Activated CD8-positive, alpha-beta T cell treated with anti-CD3 and anti-CD28 coated beads for 36 hours (primary cell): ENCODE measurements at regions not wholly inside any gene's neighbourhood (a gene's known extent, or its start where the extent isn't known, plus 50 kb on each side); places are given as distances from the start of the nearest gene placed in this dataset.

ENCODE experiments used
- ATAC-seq: fragments of 200-7000 bp; cut with Tn5 transposase; one replicate; pipeline ENCODE4 v1.10.0; 2021; ENCODE audit warnings: mild to moderate bottlenecking, moderate library complexity
- CTCF ChIA-PET: fragments of 350-600 bp; sonication (Branson Sonifier 250); formaldehyde crosslinking; loops from one replicate; lab custom pipeline; 2021; ENCODE audit warnings: antibody characterized with exemption; lab: Charles Lee
- POLR2A ChIA-PET: fragments of 350-600 bp; sonication (Branson Sonifier 250); formaldehyde crosslinking; loops from one replicate; lab custom pipeline; 2021; ENCODE audit warnings: antibody characterized with exemption; lab: Charles Lee
- DNase-seq: peaks from one replicate; pipeline ENCODE4 v3.0.0-alpha.2; 2020
- H3K27ac Mint-ChIP-seq: one replicate; pipeline ENCODE4 v1.8.0; 2021; ENCODE audit warnings: mild to moderate bottlenecking, mixed read lengths
- H3K27me3 Mint-ChIP-seq: one replicate; pipeline ENCODE4 v1.8.0; 2021; ENCODE audit warnings: mixed read lengths
- H3K36me3 Mint-ChIP-seq: one replicate; pipeline ENCODE4 v1.8.0; 2021; ENCODE audit warnings: low read depth, mixed read lengths
- H3K4me1 Mint-ChIP-seq: one replicate; pipeline ENCODE4 v1.8.0; 2021; ENCODE audit warnings: low read depth, mixed read lengths
- H3K4me3 Mint-ChIP-seq: one replicate; pipeline ENCODE4 v1.8.0; 2021; ENCODE audit warnings: mild to moderate bottlenecking, moderate library complexity, mixed read lengths
- H3K9me3 Mint-ChIP-seq: one replicate; pipeline ENCODE4 v1.8.0; 2021; ENCODE audit warnings: mixed read lengths
- CTCF ChIP-seq: fragments of 200-600 bp; IDR thresholded peaks from one replicate; pipeline ENCODE4 v1.8.0; 2022; ENCODE audit warnings: antibody characterized with exemption, mild to moderate bottlenecking
- intact Hi-C: fragments of 100-400 bp; cut with micrococcal nuclease; formaldehyde crosslinking; loops from one replicate; pipeline ENCODE4 v1.10.0; 2022

- Mint-ChIP-seq H3K27me3 (no peaks in the 10 kb centered on the region), H3K36me3 (no peaks in the 10 kb centered on the region), H3K9me3 (no peaks in the 10 kb centered on the region), H3K27ac (no peak overlapping the region), H3K4me3 (no peak overlapping the region), H3K4me1 (no peaks in the 10 kb centered on the region)
- no peak for ATAC-seq
- intact Hi-C loops = no loop called here
- no peak for TF ChIP-seq CTCF
- ChIA-PET CTCF (no interaction called here), POLR2A (no interaction called here)
- no peak for DNase-seq
Observed at GRCh38 chr13:36526897-36527296, 94.6 kb downstream of the CCNA1 start.

- Mint-ChIP-seq H3K9me3 (no peaks in the 10 kb centered on the region), H3K36me3 (no peaks in the 10 kb centered on the region), H3K4me3 (no peak overlapping the region), H3K27me3 (no peaks in the 10 kb centered on the region), H3K27ac (no peak overlapping the region), H3K4me1 (no peaks in the 10 kb centered on the region)
- CTCF ChIA-PET = no interaction called here
- TF ChIP-seq CTCF = no peak
- POLR2A ChIA-PET = no interaction called here
- ATAC-seq = no peak
- intact Hi-C loops = no loop called here
- no peak for DNase-seq
Observed at GRCh38 chr13:36528105-36528504, 95.8 kb downstream of the CCNA1 start.

- ChIA-PET POLR2A (no interaction called here), CTCF (no interaction called here)
- Mint-ChIP-seq H3K4me1 (no peaks in the 10 kb centered on the region), H3K27ac (no peak overlapping the region), H3K36me3 (no peaks in the 10 kb centered on the region), H3K9me3 (no peaks in the 10 kb centered on the region), H3K27me3 (no peaks in the 10 kb centered on the region), H3K4me3 (no peak overlapping the region)
- intact Hi-C loops = no loop called here
- DNase-seq (no peak), ATAC-seq (no peak)
- TF ChIP-seq CTCF = no peak
Observed at GRCh38 chr13:36530050-36530789, 97.9 kb downstream of the CCNA1 start.

- no peak for TF ChIP-seq CTCF
- Mint-ChIP-seq H3K4me3 (no peak overlapping the region), H3K36me3 (no peaks in the 10 kb centered on the region), H3K4me1 (no peaks in the 10 kb centered on the region), H3K9me3 (no peaks in the 10 kb centered on the region), H3K27me3 (no peaks in the 10 kb centered on the region), H3K27ac (no peak overlapping the region)
- ChIA-PET POLR2A (no interaction called here), CTCF (no interaction called here)
- intact Hi-C loops = no loop called here
- ATAC-seq (no peak), DNase-seq (no peak)
Observed at GRCh38 chr13:36530861-36531590, 98.7 kb downstream of the CCNA1 start.

GRCh38 chr13:36531746-36532486 is 99.6 kb downstream of the CCNA1 start:
- TF ChIP-seq CTCF = no peak
- H3K27me3 Mint-ChIP-seq = no peaks in the 10 kb centered on the region
- no peak overlapping the region for H3K27ac Mint-ChIP-seq
- H3K4me3 Mint-ChIP-seq = no peak overlapping the region
- DNase-seq (no peak), ATAC-seq (no peak)
- H3K4me1 Mint-ChIP-seq = no peaks in the 10 kb centered on the region
- CTCF ChIA-PET = no interaction called here
- intact Hi-C loops = no loop called here
- H3K36me3 Mint-ChIP-seq = no peaks in the 10 kb centered on the region
- no peaks in the 10 kb centered on the region for H3K9me3 Mint-ChIP-seq
- POLR2A ChIA-PET = no interaction called here
